MM.1S (cell line): ENCODE measurements at regions not wholly inside any gene's neighbourhood (a gene's known extent, or its start where the extent isn't known, plus 50 kb on each side); places are given as distances from the start of the nearest gene placed in this dataset.

ENCODE experiments used
- DNase-seq: peaks from one replicate; pipeline ENCODE4 v3.0.0-alpha.2; 2015
- H2AFZ ChIP-seq: fragments of 300-600 bp; sonication (generic); 2 replicates; pipeline ENCODE4 v1.6.0; 2016; ENCODE audit warnings: antibody characterized with exemption, low read length
- H3F3A ChIP-seq: fragments of 300-600 bp; sonication (generic); 2 replicates; pipeline ENCODE4 v1.6.1; 2016; ENCODE audit warnings: mild to moderate bottlenecking, antibody characterized with exemption, low read length, moderate library complexity, mixed read lengths; ENCODE audit not compliant: insufficient read depth
- H3K27ac ChIP-seq: fragments of 300-600 bp; sonication (generic); 2 replicates; pipeline ENCODE4 v1.5.1; 2016; ENCODE audit warnings: mild to moderate bottlenecking, low read length
- H3K27me3 ChIP-seq: fragments of 300-600 bp; sonication (generic); replicated peaks from 2 replicates; pipeline ENCODE4 v1.6.0; 2016; ENCODE audit warnings: low read length; ENCODE audit not compliant: insufficient read depth
- H3K36me3 ChIP-seq: fragments of 300-600 bp; sonication (generic); replicated peaks from 2 replicates; pipeline ENCODE4 v1.6.1; 2016; ENCODE audit warnings: mild to moderate bottlenecking, low read length, mixed read lengths; ENCODE audit not compliant: insufficient read depth
- H3K4me1 ChIP-seq: fragments of 300-600 bp; sonication (generic); 2 replicates; pipeline ENCODE4 v1.6.1; 2016; ENCODE audit warnings: low read length, mixed read lengths
- H3K4me2 ChIP-seq: fragments of 300-600 bp; sonication (generic); 2 replicates; pipeline ENCODE4 v1.6.0; 2016; ENCODE audit warnings: low read depth, low read length
- H3K4me3 ChIP-seq: fragments of 300-600 bp; sonication (generic); 2 replicates; pipeline ENCODE4 v1.5.1; 2016; ENCODE audit warnings: low read length, mixed read lengths
- H3K79me2 ChIP-seq: fragments of 300-600 bp; sonication (generic); 2 replicates; pipeline ENCODE4 v1.6.1; 2016; ENCODE audit warnings: mixed run types, low read length, mixed read lengths
- H3K9ac ChIP-seq: fragments of 300-600 bp; sonication (generic); 2 replicates; pipeline ENCODE4 v1.6.1; 2016; ENCODE audit warnings: low read length, mixed read lengths
- H3K9me2 ChIP-seq: fragments of 300-600 bp; sonication (generic); replicated peaks from 2 replicates; pipeline ENCODE4 v1.6.1; 2016; ENCODE audit warnings: mild to moderate bottlenecking, low read length, mixed read lengths; ENCODE audit not compliant: insufficient read depth
- H3K9me3 ChIP-seq: fragments of 300-600 bp; sonication (generic); replicated peaks from 2 replicates; pipeline ENCODE4 v1.6.1; 2016; ENCODE audit warnings: mild to moderate bottlenecking, low read length, mixed read lengths; ENCODE audit not compliant: insufficient read depth
- H4K20me1 ChIP-seq: fragments of 300-600 bp; sonication (generic); 2 replicates; pipeline ENCODE4 v1.6.1; 2016; ENCODE audit warnings: mild to moderate bottlenecking, low read length, moderate library complexity, mixed read lengths; ENCODE audit not compliant: insufficient read depth
- EZH2 ChIP-seq: fragments of 300-600 bp; sonication (generic); optimal IDR thresholded peaks from 2 replicates; pipeline ENCODE3; 2017; ENCODE audit warnings: low read depth, mild to moderate bottlenecking, antibody characterized with exemption, low read length, mixed read lengths
- EZH2phosphoT487 ChIP-seq: fragments of 300-600 bp; sonication (generic); IDR thresholded peaks from 2 replicates; pipeline ENCODE4 v1.6.1; 2018; ENCODE audit warnings: antibody characterized with exemption, low read length
- TF ChIP-seq, protein P1 (sequence below): fragments of 300-600 bp; sonication (generic); IDR thresholded peaks from 2 replicates; pipeline ENCODE4 v1.5.1; 2016; ENCODE audit warnings: antibody characterized with exemption, low read length, mixed read lengths

DNA sequence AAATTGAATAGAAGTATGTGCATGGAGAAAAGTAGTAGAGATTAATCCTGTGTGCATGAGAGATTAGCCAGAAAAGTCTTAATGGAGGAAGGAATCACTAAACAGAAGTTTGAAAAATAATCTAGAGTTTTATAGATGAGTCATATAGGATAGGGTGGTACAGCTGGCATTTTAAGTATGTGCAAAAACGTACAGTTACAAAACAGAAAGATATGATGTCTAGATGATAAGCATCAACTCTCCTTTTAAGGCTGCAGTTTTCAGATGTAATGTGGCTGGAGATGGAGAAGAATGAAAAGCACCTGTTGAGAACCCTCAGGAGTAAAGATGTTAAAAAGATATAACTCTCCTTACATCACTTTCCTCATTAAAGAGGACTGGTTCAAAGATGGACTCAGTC, 271.3 kb downstream of the STK31 start:
- no peaks in the 10 kb centered on the region for H3K9me2 ChIP-seq
- H4K20me1 ChIP-seq = no peaks in the 10 kb centered on the region
- H3K4me2 ChIP-seq = no peak overlapping the region
- H2AFZ ChIP-seq = no peak overlapping the region
- no peak for TF ChIP-seq EZH2
- no peak for TF ChIP-seq EZH2phosphoT487
- TF ChIP-seq, protein P1, sequence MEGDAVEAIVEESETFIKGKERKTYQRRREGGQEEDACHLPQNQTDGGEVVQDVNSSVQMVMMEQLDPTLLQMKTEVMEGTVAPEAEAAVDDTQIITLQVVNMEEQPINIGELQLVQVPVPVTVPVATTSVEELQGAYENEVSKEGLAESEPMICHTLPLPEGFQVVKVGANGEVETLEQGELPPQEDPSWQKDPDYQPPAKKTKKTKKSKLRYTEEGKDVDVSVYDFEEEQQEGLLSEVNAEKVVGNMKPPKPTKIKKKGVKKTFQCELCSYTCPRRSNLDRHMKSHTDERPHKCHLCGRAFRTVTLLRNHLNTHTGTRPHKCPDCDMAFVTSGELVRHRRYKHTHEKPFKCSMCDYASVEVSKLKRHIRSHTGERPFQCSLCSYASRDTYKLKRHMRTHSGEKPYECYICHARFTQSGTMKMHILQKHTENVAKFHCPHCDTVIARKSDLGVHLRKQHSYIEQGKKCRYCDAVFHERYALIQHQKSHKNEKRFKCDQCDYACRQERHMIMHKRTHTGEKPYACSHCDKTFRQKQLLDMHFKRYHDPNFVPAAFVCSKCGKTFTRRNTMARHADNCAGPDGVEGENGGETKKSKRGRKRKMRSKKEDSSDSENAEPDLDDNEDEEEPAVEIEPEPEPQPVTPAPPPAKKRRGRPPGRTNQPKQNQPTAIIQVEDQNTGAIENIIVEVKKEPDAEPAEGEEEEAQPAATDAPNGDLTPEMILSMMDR = no peak
- H3K27me3 ChIP-seq = no peaks in the 10 kb centered on the region
- no peak for DNase-seq
- no peak overlapping the region for H3K4me3 ChIP-seq
- no peak overlapping the region for H3K9ac ChIP-seq
- H3K27ac ChIP-seq = no peak overlapping the region
- H3F3A ChIP-seq = no peaks in the 10 kb centered on the region
- H3K36me3 ChIP-seq = no peaks in the 10 kb centered on the region
- no peaks in the 10 kb centered on the region for H3K4me1 ChIP-seq
- no peaks in the 10 kb centered on the region for H3K9me3 ChIP-seq
- H3K79me2 ChIP-seq = no peaks in the 10 kb centered on the region

DNA sequence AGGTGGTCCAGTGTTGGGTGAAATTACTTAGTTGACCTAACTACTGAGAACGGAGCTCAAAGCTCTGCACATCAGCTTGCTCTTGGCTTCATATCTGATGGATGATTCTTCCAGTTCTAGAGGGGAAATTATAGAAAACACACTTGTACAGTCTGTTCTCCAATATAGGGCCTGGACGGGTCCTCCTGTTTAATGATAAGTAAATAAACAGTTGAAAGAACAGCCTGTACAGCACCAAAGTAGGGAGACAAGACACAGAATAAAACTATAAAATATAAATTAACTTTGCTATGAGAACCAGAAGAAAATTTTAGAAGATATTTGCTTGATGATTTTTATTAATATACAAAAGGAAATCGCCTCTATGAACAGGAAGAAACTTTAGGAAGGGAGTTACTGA, 271.7 kb downstream of the STK31 start:
- H3K9me2 ChIP-seq = no peaks in the 10 kb centered on the region
- no peak for DNase-seq
- no peak for TF ChIP-seq EZH2
- no peak for TF ChIP-seq EZH2phosphoT487

DNA sequence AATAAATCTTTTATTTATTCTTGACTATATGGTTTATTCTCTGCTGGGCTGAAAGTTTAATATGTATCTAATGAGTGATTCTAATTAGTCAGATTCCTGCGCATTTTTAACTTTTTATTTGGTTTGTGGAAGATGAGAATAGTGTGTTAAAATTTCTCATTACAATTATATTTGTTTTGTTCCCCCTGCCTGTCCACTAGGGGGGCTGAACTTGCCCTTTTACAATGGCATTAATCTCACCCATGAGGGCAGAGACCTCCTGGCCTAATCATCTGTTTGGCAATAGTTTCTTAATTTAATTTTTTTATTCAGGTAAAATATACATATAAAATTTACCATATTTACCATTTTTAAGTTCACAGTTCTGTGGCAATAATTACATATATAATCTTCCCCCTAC, 278.5 kb upstream of the NPY start:
- DNase-seq = no peak

More for the DNA sequence above, 271.7 kb downstream of the STK31 start:
- Histone ChIP-seq H3K9me3 (no peaks in the 10 kb centered on the region), H3K79me2 (no peaks in the 10 kb centered on the region), H3K36me3 (no peaks in the 10 kb centered on the region), H3K4me3 (no peak overlapping the region), H3K9ac (no peak overlapping the region), H3K4me2 (no peak overlapping the region), H3F3A (no peaks in the 10 kb centered on the region), H2AFZ (no peak overlapping the region), H3K27ac (no peak overlapping the region), H3K4me1 (no peaks in the 10 kb centered on the region), H4K20me1 (no peaks in the 10 kb centered on the region), H3K27me3 (no peaks in the 10 kb centered on the region)

DNA sequence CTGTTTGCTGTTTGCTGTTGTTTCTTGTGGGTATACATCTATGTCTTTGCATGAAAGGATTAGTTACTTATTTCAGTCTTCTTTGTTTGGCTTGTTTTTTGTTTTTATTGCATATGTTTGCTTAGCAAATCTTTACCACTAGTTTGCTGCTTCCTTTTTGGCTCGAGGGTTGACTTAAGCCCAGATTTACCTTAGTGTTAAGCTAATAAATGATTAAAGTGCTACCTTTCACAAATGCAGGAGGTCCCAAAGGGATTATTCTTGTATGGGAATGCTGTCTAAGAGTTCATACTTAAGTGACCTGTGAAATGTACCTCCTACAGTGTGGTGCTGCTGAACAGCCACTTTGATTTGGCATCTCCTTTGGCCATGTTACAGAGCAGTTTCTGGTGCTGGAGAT, 273.5 kb upstream of the NPY start:
- no peaks in the 10 kb centered on the region for H4K20me1 ChIP-seq
- no peaks in the 10 kb centered on the region for H3K9me2 ChIP-seq
- no peak for TF ChIP-seq EZH2phosphoT487
- TF ChIP-seq, protein P1 = no peak
- TF ChIP-seq EZH2 = no peak
- no peak for DNase-seq
- H2AFZ ChIP-seq = no peak overlapping the region
- no peak overlapping the region for H3K4me2 ChIP-seq
- no peak overlapping the region for H3K27ac ChIP-seq
- H3K9me3 ChIP-seq = no peaks in the 10 kb centered on the region
- no peaks in the 10 kb centered on the region for H3K79me2 ChIP-seq
- no peaks in the 10 kb centered on the region for H3K27me3 ChIP-seq
- no peaks in the 10 kb centered on the region for H3K4me1 ChIP-seq
- H3K9ac ChIP-seq = no peak overlapping the region
- H3F3A ChIP-seq = no peaks in the 10 kb centered on the region
- H3K4me3 ChIP-seq = no peak overlapping the region
- no peaks in the 10 kb centered on the region for H3K36me3 ChIP-seq

More for the DNA sequence above, 278.5 kb upstream of the NPY start:
- no peak overlapping the region for H3K4me3 ChIP-seq
- H3K4me1 ChIP-seq = no peaks in the 10 kb centered on the region
- no peaks in the 10 kb centered on the region for H3K27me3 ChIP-seq
- H2AFZ ChIP-seq = no peak overlapping the region
- H3K27ac ChIP-seq = no peak overlapping the region
- H3K36me3 ChIP-seq = no peaks in the 10 kb centered on the region
- H3K9me3 ChIP-seq = no peaks in the 10 kb centered on the region
- H3K79me2 ChIP-seq = no peaks in the 10 kb centered on the region
- H3K9ac ChIP-seq = no peak overlapping the region
- no peak overlapping the region for H3K4me2 ChIP-seq
- TF ChIP-seq, protein P1 = no peak
- TF ChIP-seq EZH2 (no peak), EZH2phosphoT487 (no peak)
- H3K9me2 ChIP-seq = no peaks in the 10 kb centered on the region
- H3F3A ChIP-seq = no peaks in the 10 kb centered on the region
- H4K20me1 ChIP-seq = no peaks in the 10 kb centered on the region
